HG03175 (cell line): ENCODE measurements at regions not wholly inside any gene's neighbourhood (a gene's known extent, or its start where the extent isn't known, plus 50 kb on each side); places are given as distances from the start of the nearest gene placed in this dataset.

ENCODE experiments used
- ATAC-seq: cut with Tn5 transposase; IDR thresholded peaks from one replicate; pipeline ENCODE4 v1.9.1; 2021; ENCODE audit warnings: mild to moderate bottlenecking, moderate library complexity; ENCODE audit not compliant: unreplicated experiment

- ATAC-seq, result no peak
Measured at GRCh38 chr20:56797023-56797422, 167.9 kb downstream of the TFAP2C start.

GRCh38 chr20:56798634-56799033 is 169.5 kb downstream of the TFAP2C start:
- ATAC-seq, result no peak

GRCh38 chr20:56799187-56799586 is 170.1 kb downstream of the TFAP2C start:
- no peak for ATAC-seq

GRCh38 chr20:56800088-56800487 is 171.0 kb downstream of the TFAP2C start:
- no peak for ATAC-seq

DNA sequence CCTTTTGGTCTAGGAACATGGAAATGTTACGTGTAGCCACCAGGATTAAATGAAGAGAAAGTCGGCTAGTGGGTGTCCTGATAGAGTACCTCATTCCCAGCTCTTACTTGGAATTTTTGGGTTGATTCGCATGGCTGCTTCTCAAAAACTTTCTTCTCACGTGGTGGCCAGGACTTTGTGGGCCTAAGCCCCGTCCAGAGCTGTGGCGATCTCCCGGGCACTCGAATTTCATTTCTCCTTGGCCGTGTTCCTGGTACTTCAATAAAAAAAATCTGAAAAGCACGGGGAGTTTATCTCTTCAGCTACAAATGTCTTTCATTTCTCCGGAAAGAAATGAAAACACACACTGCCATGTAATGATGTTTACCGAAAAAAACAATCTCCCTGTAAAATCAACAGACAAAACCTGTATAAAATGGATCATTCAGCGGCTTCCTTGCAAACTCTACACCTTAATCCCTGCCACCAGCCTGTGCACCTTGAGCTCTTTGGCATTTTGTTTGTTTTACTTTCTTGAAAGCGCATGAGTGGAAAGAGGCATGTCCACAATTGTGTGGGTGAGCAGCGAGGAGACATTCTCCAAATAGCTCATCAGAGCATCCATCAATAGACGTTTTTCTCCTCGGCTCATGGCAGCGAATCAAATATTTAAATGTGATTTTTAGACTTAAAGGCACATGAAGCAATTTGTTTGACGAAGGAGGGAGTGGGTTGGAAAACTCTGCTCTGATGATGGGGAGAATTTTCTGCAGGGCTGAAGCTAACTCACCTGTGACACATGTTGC is 173.1 kb downstream of the TFAP2C start:
- no peak for ATAC-seq

- ATAC-seq, result no peak
Measured at GRCh38 chr20:56802805-56803204, 173.7 kb downstream of the TFAP2C start.

DNA sequence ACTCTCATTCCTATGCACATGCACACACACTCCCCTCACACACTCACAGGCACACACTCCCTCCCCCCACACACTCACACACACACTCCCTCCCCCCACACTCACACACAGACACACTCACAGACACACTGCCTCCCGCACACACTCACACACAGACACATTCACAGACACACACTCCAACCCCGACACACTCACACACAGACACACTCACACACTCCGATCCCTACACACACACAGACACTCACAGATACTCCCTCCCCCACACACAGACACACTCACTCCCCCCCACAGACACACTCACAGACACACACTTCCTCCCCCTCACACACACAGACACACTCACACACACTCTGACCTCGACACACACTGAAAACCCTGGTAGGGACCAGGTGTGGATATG is 176.2 kb downstream of the TFAP2C start:
- no peak for ATAC-seq

DNA sequence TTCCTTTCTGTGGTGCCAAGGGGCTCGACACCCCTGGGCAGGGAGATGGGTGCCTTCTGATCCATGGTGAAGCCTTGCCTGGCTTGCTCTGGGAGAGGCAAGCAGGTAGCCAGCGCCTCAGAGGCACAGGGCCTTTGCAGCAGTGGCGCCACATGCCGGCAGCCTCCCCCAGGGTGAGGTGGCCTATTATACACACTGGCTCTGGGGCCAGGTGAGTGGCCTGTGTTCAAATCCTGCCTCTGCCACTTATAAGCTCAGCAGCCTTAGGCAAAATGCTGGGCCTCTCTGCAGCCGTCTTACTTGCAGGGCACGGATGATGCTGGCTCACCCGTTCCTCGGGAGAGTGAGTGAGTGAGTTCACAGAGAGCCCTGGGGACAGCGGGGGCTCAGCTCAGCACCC is 176.9 kb downstream of the TFAP2C start:
- ATAC-seq, result no peak

- no peak for ATAC-seq
Measured at GRCh38 chr20:56806952-56807517, 177.9 kb downstream of the TFAP2C start.

DNA sequence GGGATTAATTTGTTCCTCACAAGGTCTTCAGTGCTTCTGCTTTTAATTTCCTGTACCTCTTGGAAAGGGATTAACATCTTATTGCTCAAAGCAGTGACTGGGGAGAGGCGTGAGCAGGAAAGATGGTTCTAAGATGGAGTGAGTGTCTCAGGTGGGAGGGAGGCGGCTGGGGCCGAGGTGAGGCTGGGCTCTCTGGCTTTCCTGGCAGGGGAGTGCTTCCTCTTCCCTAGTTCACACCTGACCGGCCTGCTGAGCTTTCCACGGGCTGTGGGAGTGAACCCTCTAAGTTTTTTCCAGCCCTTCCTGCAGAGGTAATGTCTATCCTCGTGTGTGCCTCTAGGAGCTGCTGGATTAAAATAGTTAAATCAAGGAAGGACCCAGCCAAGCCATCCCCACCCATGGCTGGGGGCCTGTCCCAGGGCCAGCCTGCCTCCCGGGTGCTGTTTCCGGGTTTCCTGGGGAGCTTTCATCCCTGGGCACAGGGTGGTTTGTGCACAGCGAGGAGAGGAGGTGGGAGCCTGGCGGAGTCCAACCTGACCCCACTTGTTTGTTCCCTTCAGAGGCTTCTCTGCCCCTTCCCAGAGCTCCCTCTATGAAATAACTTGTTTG is 179.1 kb downstream of the TFAP2C start:
- ATAC-seq, result no peak

GRCh38 chr20:56808732-56809131 is 179.6 kb downstream of the TFAP2C start:
- ATAC-seq, result no peak

DNA sequence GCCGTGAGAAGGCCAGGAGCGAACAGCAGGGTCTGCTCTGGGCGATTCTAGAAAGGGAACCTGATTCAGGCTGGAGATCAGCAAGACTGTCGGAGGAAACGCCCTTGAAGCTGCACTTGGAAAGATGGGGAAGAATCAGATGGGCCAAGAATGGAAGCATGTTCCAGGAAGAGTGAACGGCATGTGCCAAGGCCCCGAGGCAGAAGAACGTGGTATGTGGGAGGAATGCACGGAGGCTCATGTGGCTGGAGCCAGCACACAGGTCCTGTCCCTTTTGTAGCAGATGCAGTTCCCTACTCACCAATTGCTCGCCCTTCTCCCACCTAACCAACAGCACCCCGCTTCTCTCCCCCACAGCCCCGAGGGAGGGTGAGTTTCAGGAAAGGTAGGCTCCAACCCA is 180.6 kb downstream of the TFAP2C start:
- ATAC-seq, result no peak

DNA sequence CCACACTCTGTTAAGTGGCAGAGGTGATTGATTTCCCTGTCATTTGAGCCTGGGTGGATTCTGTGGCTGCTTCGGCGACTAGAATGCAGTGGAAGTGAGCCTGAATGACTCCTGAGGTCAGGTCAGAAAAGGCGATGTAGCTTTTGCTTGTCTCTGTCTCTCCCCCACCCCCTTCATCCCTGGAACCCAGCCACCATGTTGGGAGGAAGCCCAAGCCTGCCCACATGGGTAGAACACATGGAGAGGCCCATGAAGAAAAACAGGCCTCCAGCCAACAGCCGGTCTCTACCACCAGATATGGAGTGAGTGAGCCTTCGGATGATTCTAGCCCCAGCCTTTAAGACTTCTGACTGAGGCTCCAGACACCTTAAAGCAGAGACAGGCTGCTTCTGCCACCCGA is 181.0 kb downstream of the TFAP2C start:
- no peak for ATAC-seq

- no peak for ATAC-seq
Measured at GRCh38 chr20:56815796-56816195, 186.7 kb downstream of the TFAP2C start.

- ATAC-seq, result no peak
Measured at GRCh38 chr20:56816349-56816748, 187.2 kb downstream of the TFAP2C start.

GRCh38 chr20:56817780-56818675 is 188.9 kb downstream of the TFAP2C start:
- ATAC-seq, result no peak

DNA sequence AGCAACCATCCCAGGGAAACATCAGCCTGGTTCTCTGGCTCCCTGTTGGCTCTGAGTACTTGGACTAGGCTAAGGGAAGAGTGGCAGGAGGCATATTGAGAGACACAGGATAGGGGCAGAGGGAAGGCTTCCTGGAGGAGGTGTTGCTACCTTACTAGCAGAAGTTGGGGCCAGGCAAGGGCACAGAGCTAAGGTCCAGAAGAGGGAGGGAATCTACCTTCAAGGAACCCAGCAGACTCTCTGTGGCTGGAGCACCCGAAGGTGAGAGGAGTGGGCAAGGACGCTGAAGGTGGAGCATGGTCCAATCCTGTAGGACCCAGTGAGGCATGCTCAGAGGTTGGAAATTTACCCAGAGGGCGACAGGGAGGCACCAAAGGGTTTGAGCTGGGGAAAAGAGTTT is 191.9 kb downstream of the TFAP2C start:
- no peak for ATAC-seq

DNA sequence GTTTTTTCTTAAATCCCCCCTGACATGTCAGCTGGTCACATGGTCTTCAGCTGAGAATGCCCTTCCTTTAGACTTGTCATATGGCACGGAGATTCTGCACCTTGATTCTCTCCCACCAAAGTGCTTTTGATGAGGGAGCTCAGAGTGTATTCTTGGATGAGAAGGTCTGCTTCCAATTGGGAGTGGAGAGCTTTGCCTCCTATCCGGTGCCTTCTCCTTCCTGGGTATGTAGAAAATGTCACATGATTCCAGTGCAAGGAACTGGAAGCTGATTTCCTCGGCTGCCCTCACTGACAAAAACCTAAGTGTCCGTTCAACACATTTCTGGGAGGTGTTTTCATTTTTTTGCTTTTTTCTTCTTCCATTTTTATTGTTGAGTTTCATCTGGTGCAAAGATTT is 197.2 kb downstream of the TFAP2C start:
- no peak for ATAC-seq

DNA sequence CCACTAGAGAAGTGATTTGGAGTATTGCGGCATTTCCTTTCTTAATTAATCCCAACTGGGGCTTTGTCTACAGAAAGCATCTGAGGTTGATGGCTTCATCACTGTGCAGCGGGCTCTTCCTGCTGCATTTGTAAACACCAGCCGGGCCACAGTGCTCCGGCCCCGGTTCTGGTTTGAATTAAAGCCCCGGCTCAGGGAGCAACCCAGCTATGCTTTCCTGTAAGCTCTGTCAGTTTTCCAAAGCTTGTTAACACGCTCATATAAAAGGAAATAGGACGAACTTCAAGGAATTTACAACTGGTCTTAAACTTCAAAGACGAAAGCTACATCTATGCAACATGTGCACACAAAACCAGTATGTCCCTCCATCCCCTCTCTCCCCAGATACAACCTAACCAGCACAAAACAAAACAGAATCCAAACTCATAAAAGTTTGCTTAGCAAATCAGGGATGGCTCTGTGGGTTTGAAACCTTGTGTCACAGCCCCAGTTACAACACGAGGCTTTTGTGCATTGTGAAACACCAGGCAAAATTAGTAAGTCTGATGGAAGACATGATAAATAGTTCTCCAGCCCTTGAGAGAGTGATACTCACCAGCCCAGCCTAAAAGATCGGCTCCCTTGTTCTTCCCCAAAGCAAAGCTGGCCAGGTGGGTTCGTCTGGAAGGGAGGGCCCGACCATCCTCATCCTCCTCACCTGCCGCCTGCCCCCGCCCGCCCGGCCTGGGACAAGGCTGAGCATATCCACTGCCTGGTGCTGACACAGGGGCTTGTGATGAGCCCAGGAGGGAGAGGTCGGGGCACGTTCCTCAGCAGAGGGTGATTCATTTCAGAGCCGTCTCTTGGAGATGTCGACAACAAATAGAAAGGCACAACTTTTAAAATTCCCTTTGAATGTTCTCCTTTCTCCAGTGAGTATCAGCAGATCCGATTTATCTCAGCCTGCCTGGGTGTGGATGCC is 197.9 kb downstream of the TFAP2C start:
- no peak for ATAC-seq

DNA sequence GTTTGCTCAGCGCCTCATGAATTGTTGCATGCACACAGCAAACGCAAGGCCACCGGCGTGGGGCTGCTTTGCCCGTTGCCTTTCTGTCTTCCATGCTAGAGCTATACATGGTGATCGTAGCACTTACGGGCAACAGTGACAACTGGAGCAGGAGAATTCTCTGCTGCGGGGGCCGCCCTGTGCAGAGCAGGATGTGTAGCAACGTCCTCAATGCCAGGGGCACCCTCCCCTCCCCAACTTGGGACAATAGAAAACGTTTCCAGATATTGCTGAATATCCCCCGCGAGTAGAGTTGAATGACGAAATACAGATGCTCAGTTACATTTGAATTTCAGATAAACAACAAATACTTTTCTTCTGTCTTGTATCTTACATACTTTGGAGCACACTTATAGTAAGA is 198.7 kb downstream of the TFAP2C start:
- no peak for ATAC-seq
